Gastrocnemius medialis (tissue), 4 donors: ENCODE measurements at regions not wholly inside any gene's neighbourhood (a gene's known extent, or its start where the extent isn't known, plus 50 kb on each side); places are given as distances from the start of the nearest gene placed in this dataset.

Experiments used
- CTCF ChIP-seq, 5 experiments: fragments of 450-650 bp in 3 of 5; fragments of 200-600 bp in 2 of 5; sonication (generic) in 2 of 5; IDR thresholded peaks in 4 of 5; conservative IDR thresholded peaks in 1 of 5; 1 replicate in 4 of 5; 2 replicates in 1 of 5; pipeline ENCODE4 v1.5.1; 2016 to 2019; ENCODE audit warnings: antibody characterized with exemption in 5 of 5, mild to moderate bottlenecking in 3 of 5, moderate library complexity in 3 of 5
- POLR2A ChIP-seq, 2 donors: fragments of 450-650 bp; IDR thresholded peaks; one replicate each; pipeline ENCODE4 v1.6.1; 2017; ENCODE audit warnings: antibody characterized with exemption in 2 of 2, mild to moderate bottlenecking in 2 of 2, moderate library complexity in 2 of 2

GRCh38 chr18:2121224-2121623 lies 450.1 kb downstream of the METTL4 start:
- no peak for TF ChIP-seq CTCF (IDR thresholded peaks at IDR 0.05 in 4 of 5, conservative IDR thresholded peaks at IDR 0.05 in 1 of 5)
- no peak for TF ChIP-seq POLR2A (IDR thresholded peaks at IDR 0.05)
